ENCODE measurements at regions not wholly inside any gene's neighbourhood (a gene's known extent, or its start where the extent isn't known, plus 50 kb on each side); places are given as distances from the start of the nearest gene placed in this dataset.

DNA sequence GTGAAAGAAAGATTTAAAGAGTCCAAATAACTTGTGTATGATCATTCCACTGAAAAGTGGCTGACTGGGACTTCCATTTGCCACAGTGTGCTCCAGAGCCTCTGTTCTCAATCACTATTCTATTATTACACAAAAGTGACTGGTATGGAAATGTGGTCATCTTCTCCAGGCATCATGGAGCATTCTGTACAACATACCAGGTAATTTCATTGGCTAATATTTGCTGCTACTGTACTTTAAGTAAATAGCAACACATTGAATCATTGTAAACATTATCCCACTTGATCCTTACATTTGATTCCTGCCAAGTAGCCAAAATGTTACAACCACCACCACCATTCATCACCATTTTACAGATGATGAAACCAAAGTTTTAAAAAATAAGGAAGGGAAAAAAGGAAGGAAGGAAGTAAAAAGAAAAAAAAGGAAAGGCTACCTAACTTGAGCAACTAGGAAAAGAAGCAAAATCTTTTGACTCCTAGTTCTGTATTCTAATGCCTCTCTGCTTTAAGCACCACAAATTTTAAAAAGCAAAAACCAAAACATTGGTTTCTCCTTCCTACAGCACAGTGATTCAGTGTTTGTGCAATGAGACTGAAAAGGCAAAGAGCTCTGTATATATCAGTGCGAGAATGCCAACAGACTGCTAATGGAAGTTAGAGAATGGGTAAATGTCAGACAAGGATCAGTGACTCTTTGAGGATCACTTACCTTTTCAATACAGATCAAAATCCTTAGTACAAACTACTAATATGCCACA, 361.4 kb upstream of the PTBP2 start:
- no peak overlapping the region for H3K4me3 ChIP-seq (ENCODE audit: low read depth, low read length)
- TF ChIP-seq, protein P1, sequence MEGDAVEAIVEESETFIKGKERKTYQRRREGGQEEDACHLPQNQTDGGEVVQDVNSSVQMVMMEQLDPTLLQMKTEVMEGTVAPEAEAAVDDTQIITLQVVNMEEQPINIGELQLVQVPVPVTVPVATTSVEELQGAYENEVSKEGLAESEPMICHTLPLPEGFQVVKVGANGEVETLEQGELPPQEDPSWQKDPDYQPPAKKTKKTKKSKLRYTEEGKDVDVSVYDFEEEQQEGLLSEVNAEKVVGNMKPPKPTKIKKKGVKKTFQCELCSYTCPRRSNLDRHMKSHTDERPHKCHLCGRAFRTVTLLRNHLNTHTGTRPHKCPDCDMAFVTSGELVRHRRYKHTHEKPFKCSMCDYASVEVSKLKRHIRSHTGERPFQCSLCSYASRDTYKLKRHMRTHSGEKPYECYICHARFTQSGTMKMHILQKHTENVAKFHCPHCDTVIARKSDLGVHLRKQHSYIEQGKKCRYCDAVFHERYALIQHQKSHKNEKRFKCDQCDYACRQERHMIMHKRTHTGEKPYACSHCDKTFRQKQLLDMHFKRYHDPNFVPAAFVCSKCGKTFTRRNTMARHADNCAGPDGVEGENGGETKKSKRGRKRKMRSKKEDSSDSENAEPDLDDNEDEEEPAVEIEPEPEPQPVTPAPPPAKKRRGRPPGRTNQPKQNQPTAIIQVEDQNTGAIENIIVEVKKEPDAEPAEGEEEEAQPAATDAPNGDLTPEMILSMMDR (IDR thresholded peaks at IDR 0.05; ENCODE audit: low read depth, low read length) = no peak

DNA sequence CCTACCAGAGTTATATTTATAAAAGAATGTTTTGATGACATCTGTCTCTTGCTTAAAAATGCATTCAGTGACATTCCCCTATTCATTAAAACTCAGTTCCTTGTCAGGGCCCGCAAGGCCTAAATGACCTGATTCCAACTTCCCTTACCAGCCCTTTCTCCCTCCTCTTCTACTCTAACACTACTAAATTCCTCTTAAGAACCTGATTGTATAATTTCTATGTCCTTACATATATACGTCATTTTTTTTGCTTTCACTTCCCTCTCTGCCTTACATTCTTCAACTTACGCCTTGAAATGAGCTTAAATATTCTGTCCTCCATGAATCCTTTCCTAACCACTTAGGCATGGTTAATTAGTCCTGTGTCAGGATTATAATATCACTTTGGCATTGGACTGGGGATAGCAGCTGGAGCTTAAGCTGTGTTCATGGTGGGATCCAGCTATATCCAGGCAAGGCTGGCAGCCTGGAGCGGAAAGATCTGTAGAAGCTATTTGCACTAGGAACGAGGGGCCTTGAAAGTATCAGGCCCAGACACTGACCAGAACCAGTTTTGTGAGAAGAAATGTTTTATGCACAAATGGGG, 360.2 kb upstream of the PTBP2 start:
- TF ChIP-seq, protein P1 (IDR thresholded peaks at IDR 0.05; ENCODE audit: low read depth, low read length) = no peak
- no peak overlapping the region for H3K4me3 ChIP-seq (ENCODE audit: low read depth, low read length)

DNA sequence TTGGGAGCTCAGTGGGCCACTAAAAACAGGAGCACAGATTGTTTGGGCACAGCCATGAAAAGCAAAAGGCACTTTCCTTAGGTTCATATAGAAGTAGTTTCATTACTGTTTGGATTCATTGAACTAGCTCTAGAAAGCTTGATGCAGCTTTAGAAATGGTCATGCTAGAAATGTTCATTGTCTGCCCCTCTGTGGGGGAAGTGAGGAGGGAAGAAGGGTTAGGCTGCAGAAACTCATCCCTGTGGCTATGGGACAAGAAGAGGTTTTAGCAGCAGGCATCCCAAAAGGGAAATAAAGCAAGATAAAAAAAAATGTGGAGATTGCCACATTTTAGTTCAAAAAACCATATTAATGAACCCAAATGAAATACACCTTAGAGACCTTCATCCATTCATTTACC, 359.6 kb upstream of the PTBP2 start:
- H3K4me3 ChIP-seq (ENCODE audit: low read depth, low read length) = no peak overlapping the region
- TF ChIP-seq, protein P1 (IDR thresholded peaks at IDR 0.05; ENCODE audit: low read depth, low read length) = no peak

DNA sequence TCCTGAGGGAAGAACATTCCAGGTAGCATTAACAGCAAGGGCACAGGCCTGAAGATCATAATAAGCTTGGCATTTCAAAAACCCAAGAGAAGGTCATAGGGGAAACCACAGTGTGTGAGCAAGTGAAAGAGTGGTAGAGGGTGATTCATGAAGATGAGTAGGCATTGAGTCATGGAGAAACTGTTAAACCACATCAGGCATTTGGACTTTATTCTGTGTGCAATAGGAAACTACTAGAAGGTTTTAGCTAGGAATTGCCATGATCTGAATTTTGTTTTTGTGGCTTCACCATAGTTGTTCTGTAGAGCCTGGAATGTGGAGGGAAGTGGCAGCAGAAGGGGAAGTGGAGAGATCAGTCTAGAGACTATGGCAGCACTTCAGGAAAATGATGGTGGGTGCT, 359.0 kb upstream of the PTBP2 start:
- TF ChIP-seq, protein P1 (IDR thresholded peaks at IDR 0.05; ENCODE audit: low read depth, low read length) = no peak
- H3K4me3 ChIP-seq (ENCODE audit: low read depth, low read length) = no peak overlapping the region

DNA sequence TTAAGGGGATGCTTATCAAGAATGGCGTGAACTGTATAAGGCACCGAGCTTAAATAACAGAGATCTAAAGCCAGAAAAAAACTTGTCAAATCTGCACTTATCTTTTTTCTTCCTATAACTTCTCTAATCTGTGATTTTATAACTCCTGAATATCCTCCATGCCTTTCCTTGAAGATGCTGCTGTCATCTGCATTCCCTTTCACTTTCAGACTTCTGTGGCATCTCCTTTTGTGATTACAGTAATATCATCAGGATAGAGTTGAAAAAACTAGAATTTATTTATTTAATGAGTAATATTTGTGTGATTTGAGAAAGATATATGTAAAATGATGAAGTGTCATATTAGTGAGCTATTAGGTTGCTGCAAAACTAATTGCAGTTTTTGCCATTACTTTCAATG, 357.8 kb upstream of the PTBP2 start:
- H3K4me3 ChIP-seq (ENCODE audit: low read depth, low read length) = no peak overlapping the region
- TF ChIP-seq, protein P1 (IDR thresholded peaks at IDR 0.05; ENCODE audit: low read depth, low read length) = no peak

DNA sequence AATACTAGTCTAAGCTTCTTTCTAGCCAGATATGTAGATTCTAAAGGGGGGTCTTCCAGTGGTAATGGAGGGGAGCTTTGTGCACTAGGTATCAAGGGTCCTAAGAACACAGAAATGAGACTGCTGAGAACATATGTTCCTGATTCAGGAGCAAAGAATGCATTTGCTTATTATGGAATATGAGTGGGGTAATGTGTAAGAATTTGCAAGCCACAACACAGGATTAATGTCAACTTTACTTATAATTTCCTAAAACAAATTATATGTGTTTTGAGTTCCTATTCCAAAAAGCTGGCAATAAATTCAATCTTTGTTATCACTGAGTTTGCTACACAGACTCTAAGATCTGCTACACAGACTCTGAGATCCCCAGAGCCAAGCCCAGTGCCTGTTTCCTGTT, 357.0 kb upstream of the PTBP2 start:
- TF ChIP-seq, protein P1 (IDR thresholded peaks at IDR 0.05; ENCODE audit: low read depth, low read length) = no peak
- no peak overlapping the region for H3K4me3 ChIP-seq (ENCODE audit: low read depth, low read length)

DNA sequence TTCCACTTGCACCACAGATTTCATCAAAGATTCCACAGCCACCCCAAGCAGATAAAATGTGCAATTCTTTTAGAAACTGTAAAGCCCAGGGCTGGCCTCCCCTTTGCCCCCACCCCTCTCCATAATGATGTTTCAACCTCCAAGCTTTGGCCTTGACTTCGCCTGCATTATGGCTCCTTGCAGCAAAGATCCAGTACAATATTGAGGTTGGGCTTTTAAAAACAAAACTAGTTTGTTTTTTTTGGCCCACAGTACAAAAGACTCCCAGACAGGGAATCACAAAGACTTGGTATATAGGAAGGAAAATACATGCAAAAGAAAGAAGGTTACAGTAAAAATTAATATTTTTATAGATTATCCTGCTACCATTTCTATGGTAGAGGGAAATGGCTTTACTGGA, 356.5 kb upstream of the PTBP2 start:
- no peak overlapping the region for H3K4me3 ChIP-seq (ENCODE audit: low read depth, low read length)
- TF ChIP-seq, protein P1 (IDR thresholded peaks at IDR 0.05; ENCODE audit: low read depth, low read length) = no peak
